GM21529 (cell line): ENCODE measurements at regions not wholly inside any gene's neighbourhood (a gene's known extent, or its start where the extent isn't known, plus 50 kb on each side); places are given as distances from the start of the nearest gene placed in this dataset.
"Not testable (repeated sequence)": the region's sequence is repeated elsewhere in the genome, so short reads cannot be mapped to it uniquely, and the experiment has no call there.

ENCODE experiments used
- ATAC-seq: cut with Tn5 transposase; IDR thresholded peaks from one replicate; pipeline ENCODE4 v1.9.1; 2021; ENCODE audit not compliant: unreplicated experiment

GRCh38 chr2:182477774-182478173, 50.9 kb upstream of the PDE1A start:
- no peak for ATAC-seq

DNA sequence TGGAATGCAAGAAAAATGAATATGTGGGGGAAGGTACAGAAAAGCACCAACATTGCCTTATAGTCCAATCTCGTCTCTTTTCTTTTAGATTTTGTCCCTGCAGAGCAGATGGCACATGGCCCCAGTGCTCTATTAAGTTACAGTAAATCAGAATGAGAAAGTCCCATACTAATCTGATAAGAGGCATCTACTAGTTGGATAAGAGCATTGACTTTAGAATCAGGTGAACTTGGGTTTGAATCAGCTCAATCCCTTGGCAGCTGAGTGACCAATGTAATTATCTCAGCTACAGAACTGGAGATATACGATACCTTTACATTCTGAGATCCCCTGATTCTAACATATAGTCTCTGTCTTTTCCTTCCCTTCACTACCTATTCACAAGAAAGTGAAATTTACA, 54.8 kb upstream of the PDE1A start:
- ATAC-seq = no peak

DNA sequence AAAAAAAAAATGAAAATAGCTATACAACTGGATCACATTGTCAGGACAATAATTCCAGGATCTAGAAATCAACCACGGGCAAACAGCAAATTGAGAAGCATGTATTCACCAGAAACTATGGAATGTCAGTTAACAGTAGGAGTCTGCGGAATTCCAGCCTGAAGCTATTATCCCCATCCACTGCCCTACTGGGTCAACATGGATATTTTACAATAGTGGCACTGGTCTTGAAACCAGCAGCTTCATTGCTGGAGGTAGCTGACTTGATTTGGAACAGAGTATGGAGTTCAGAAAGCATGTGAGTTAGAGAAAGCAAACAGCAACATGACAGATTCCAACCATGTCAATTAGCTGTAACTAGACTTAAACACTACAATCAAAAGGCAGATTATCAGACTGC, 55.7 kb upstream of the PDE1A start:
- ATAC-seq = no peak

DNA sequence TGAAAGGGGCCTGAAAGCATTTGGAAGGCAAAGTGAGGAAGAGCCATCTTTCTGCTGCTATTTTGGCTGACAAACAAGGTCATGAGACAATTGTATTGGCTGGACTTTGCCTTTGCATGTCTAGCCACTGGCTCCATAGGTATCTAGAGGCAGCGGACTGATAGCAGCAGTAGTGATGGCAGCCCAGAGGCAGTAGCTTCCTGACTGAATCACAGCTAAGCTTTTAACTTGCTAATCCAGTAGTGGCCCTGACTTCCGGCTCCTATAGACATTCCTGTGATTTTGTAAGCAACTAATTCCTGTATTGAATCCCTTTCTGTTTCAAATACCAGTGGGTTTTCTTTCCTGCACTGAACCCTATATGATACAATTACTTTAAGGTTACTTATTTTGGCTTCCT, 69.8 kb upstream of the PDE1A start:
- ATAC-seq = no peak

DNA sequence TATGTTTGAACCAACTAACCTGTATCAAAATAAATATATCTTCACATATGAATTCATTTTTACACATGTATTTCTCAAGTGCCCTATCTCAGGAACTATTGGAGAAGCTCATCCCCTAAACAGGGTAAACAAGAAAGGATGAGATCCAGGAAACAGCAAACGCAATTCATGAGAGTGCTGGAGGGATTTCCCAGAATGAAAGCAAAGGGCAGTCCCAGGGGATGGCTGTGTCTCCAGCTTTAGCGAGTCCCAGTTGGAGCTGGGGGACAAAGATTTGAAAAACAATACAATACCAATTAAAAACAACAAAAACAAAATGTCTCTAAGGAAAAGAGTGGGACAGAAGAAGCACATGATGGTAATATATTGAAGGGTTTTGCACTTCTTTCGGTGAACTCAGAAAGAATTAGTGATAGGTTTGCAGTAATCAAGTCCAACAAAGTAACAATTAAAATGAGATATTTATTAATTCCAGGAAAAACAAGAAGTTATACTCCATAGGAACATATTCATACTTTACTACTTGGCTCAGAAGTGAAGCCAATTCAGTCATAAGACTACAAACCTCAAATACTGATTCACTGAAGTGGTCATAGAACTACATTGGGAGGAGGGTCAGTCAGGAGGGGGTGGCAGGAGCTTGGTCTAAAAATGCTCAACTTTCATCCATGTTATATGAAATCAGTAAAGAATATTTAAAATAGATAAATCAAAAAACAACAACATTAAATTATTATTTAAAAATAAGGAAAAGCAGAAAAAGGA, 73.1 kb upstream of the PDE1A start:
- no peak for ATAC-seq

GRCh38 chr2:182503886-182504285, 77.0 kb upstream of the PDE1A start:
- no peak for ATAC-seq

- no peak for ATAC-seq
Measured at GRCh38 chr2:182504903-182505302, 78.1 kb upstream of the PDE1A start.

DNA sequence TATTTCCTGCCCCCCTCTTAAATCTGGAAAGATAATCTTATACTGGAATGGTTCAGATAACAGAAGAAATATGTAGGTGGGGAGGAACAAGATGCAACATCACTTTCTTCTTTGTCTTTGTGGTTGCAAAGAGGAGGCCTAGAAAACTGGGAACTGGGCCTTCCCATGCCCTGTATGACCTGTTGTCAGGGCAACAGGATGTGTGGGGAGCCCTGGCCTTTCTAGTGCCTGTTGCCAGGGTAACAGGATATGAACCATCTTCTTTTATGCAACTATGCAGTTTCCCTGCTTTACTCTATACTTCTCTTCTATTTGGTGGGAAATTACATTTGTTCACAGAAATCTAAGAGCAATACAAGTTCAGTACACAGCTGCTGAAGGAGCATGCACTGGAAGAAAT, 79.8 kb upstream of the PDE1A start:
- no peak for ATAC-seq

GRCh38 chr2:182508583-182508982, 81.7 kb upstream of the PDE1A start:
- not testable (repeated sequence) for ATAC-seq

DNA sequence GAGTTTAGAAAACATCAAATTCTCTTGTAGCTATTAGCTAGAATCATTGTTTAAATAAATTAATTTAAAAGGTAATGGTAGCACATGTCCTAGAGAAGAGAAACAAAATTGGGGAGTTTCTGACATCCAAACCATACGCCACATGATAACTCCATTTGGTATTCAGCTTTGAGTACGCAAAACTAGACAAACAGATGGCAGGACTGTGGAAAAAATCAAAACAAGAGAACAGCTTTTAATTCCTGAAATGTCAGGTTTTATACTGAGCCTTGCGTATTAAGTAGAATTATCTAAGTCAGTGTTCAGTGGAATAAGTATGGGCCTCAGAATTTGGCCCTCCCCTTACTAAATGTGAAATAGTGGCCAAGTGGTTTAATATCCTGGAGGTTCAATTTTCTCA, 82.4 kb upstream of the PDE1A start:
- ATAC-seq = no peak

DNA sequence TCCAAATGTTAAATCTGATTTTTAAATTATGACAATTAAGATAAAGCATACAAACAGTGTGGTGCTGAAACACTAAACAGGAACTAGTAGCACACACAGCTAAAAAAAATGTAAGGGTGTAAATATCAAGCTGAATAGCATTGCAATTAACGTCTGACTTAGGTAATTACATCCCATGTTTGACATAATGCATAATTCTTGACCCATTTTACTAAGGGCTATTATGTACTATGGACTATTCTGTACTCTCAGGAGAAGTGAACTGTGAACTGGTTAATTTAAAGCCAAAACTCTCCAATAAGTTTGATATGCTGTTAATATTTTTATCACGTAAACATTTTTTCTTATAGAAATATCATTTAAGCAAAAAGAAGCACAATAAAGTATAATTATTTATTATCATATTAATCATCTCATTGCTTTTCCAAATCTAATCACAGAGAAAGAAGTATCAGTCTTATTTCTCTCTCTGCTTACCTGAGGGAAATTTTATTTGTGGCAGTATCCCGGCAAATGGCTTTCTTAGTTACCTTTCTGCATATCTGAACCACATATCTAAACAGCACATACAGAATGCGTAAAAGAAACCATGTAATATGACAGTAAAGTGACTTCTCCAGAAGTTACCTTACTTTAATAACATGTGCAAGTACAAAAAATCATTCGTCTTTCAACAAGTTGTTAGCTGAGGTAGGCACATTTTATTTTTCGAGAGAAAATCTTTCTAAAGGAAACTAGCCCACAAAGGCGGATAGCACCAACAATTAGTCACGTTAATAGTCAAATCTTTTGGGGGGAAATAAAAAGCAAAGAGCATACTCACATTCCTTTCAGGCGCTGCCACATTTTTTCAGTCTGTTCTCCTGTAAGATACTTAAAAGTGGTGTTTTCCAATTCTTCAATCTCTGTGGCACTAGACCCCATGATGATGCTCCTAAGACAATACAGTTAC, 94.9 kb upstream of the PDE1A start:
- ATAC-seq = no peak

- no peak for ATAC-seq
Measured at GRCh38 chr2:182522405-182522896, 95.6 kb upstream of the PDE1A start.

DNA sequence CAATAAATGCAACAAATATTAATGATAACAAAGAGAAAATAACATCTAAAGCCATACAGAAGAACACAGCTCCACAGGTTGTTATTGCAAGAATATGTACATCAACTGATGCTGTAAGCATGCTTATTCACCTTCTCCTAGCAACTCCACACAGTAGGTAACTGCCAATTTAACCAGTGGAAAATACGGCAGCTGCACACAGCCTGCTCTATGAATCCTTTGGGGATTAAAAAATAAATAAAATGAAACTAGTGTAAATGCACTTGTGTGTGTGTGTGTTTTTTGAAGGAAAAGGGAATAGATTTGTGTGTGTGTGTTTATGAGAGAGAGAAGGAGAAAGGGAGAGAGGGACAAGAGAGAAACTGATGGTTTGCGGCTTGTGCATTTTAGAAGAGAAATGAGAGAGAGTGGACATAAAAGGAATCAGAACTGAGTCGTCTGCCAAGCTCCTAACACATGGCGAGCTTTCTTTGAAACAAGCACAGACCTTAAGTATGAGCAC, 96.2 kb upstream of the PDE1A start:
- ATAC-seq = no peak

DNA sequence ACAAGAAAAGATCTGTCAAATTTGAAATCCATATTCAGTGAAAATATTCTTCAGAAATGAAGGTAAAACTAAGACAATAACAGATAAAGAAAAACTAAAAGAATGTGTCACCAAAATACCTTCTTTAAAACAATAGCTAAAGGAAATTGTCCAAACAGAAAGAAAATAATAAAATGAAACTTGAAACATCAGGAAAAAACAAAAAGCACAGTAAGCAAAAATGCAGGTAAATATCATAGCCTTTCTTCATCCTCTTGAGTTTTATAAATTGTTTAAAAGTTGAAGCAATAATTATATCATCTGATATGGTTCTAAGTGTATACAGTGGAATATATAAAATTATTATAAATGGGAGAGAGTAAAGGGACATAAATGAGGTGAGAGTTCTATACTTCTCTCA, 103.8 kb upstream of the PDE1A start:
- ATAC-seq = no peak

GRCh38 chr2:182540252-182540651, 113.4 kb upstream of the PDE1A start:
- ATAC-seq = no peak

- peak; percentile 74 for ATAC-seq
Measured at GRCh38 chr2:182541268-182541667, 114.4 kb upstream of the PDE1A start.

DNA sequence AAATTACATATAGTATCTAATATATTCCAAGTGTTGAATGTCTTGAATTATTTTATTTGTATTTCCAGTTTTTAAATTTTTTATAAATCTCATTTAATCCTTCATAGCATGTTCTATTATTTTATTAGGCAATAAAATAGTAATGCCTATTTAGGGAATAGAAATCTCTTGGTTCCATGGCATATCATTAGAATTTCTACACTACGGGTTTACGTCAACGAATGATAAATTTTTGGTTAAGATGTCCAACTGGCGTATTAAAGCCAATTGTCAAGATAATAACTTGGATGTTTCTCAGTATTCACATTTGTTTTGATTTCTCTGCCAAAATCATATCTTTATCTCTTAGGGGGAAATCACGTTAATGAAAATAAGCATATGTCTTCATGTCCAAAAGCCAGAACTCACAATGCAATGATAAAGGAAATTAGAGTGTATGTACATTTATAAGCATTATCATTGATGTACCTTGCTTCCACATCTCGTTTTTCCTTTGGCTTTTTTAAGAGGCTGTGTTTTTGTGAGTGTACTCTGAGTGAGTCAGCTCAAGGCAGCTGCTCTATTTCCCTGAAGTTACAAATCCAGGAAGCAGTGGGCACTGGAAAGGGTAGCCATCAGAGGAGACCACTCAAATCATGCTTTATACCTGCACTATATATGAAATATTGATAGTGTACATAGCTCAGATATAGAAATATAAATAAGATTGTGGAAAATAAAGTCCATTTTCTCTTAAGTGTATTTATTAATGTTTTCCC, 115.8 kb upstream of the PDE1A start:
- no peak for ATAC-seq

DNA sequence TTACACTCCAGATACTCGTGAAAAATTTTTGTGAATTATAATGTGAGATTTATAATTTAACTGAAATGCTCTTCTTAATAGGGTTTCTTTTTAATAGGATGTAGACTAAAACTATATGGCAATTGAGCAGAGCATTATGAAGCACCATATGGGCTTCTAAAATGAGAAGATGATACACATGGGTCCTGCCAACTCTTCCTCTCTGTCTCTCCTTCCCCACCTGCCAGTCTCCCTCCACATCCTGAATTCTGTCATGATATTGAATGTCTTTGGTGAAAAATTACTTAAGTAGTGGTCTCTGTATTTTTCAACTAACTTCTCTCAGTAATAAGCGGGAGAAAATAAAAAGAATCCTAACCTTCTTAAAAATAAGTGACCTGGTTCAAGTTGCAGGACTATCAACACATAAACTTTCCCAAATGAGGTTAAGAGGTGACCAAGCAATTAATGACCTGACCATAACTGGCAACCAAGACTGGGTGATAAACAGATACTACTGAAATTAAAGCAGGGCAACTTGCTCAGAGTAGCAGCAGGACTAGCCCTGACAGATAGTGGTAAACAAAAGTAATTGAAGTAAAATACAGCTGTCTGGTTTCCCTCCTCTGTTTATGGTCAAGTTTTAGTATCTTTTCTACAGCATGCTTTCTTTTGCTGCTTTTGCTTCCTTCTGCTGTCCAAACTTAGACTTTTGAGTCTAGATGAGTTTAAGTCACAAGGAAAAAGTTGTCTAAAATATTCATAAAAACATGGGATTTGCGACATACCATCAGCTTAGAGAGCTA, 117.1 kb upstream of the PDE1A start:
- peak; percentile 28 for ATAC-seq

GRCh38 chr2:182545420-182546167, 118.8 kb upstream of the PDE1A start:
- peak; percentile 74 for ATAC-seq
